Uterus (tissue), 2 donors: ENCODE measurements at regions not wholly inside any gene's neighbourhood (a gene's known extent, or its start where the extent isn't known, plus 50 kb on each side); places are given as distances from the start of the nearest gene placed in this dataset.

Experiments
- POLR2A ChIP-seq, 2 donors: fragments of 450-650 bp; IDR thresholded peaks; one replicate each; pipeline ENCODE4 v1.6.1; 2016; ENCODE audit warnings: antibody characterized with exemption in 2 of 2, mild to moderate bottlenecking in 1 of 2, moderate library complexity in 1 of 2
- TF ChIP-seq, protein P1 (sequence below), 4 experiments: fragments of 200-600 bp in 2 of 4; fragments of 450-650 bp in 2 of 4; sonication (generic) in 2 of 4; IDR thresholded peaks; one replicate each; pipeline ENCODE4 v1.5.1; 2016 to 2019; ENCODE audit warnings: antibody characterized with exemption in 4 of 4, mild to moderate bottlenecking in 2 of 4, moderate library complexity in 1 of 4

DNA sequence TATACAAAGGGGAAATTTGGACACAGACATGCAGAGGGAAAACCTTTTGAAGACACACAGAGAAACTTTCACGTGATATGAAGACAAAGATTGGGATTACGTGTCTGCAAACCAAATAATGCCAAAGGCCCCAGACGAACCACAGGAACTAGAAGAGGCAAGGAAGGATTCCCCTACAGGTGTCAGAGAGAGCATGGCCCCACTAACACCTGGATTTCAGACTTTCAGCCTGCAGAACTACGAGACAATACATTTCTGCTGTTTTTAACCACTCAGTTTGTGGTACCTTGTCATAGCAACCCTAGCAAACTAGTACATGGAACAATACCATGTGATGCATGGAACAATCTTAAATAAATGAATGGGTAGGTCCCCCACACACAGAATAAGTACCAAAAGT, 341.0 kb downstream of the HDGFL1 start:
- TF ChIP-seq POLR2A (IDR thresholded peaks at IDR 0.05) = no peak
- TF ChIP-seq, protein P1, sequence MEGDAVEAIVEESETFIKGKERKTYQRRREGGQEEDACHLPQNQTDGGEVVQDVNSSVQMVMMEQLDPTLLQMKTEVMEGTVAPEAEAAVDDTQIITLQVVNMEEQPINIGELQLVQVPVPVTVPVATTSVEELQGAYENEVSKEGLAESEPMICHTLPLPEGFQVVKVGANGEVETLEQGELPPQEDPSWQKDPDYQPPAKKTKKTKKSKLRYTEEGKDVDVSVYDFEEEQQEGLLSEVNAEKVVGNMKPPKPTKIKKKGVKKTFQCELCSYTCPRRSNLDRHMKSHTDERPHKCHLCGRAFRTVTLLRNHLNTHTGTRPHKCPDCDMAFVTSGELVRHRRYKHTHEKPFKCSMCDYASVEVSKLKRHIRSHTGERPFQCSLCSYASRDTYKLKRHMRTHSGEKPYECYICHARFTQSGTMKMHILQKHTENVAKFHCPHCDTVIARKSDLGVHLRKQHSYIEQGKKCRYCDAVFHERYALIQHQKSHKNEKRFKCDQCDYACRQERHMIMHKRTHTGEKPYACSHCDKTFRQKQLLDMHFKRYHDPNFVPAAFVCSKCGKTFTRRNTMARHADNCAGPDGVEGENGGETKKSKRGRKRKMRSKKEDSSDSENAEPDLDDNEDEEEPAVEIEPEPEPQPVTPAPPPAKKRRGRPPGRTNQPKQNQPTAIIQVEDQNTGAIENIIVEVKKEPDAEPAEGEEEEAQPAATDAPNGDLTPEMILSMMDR (IDR thresholded peaks at IDR 0.05) = no peak
